GM12878 (cell line): ENCODE measurements at regions not wholly inside any gene's neighbourhood (a gene's known extent, or its start where the extent isn't known, plus 50 kb on each side); places are given as distances from the start of the nearest gene placed in this dataset.

Experiments used
- ATAC-seq: fragments of 200-7000 bp; cut with Tn5 transposase; 3 replicates; pipeline ENCODE4 v1.9.1; 2020; ENCODE audit warnings: mild to moderate bottlenecking, moderate library complexity
- BruUV-seq: library from RNA; stranded (reverse); fragments of 400-500 nt; replicated peaks from 2 replicates; lab custom pipeline; 2021; lab: Mats Ljungman, UMichigan
- CTCF ChIA-PET: fragments of 300-600 bp; sonication (Branson Sonifier 250); formaldehyde crosslinking; extraction: SDS; loops from one replicate; lab custom pipeline; 2021; ENCODE audit warnings: inconsistent platforms; lab: Yijun Ruan, JAX
- POLR2A ChIA-PET: fragments of 350-600 bp; formaldehyde crosslinking; extraction: SDS; loops from one replicate; lab custom pipeline; 2021; ENCODE audit warnings: inconsistent platforms; lab: Charles Lee
- RAD21 ChIA-PET: fragments of 300-600 bp; sonication (Branson Sonifier 250); formaldehyde crosslinking; loops from one replicate; lab custom pipeline; 2023; ENCODE audit warnings: antibody characterized with exemption; ENCODE audit not compliant: unreplicated experiment; lab: Charles Lee
- SMC1A ChIA-PET: fragments of 300-600 bp; sonication (Branson Sonifier 250); formaldehyde crosslinking; loops from one replicate; lab custom pipeline; 2023; ENCODE audit not compliant: unreplicated experiment, uncharacterized antibody; lab: Charles Lee
- DNase-seq: peaks from one replicate; pipeline ENCODE4 v3.0.0-alpha.2; 2011; ENCODE audit warnings: low read depth, low spot score
- FAIRE-seq: peaks from 3 replicates; lab custom pipeline; 2011; peaks lifted over from hg19 to GRCh38; lab: Jason Lieb, UNC
- H2AFZ ChIP-seq: 2 replicates; pipeline ENCODE4 v1.6.0; 2011; ENCODE audit warnings: low read depth, low read length, control low read depth; ENCODE audit not compliant: control insufficient read depth
- H3K27ac ChIP-seq: 2 replicates; pipeline ENCODE4 v1.5.1; 2011; ENCODE audit warnings: control low read depth; ENCODE audit not compliant: control insufficient read depth, insufficient read depth
- H3K27me3 ChIP-seq, 2 experiments: replicated peaks in 1 of 2; 2 replicates each; pipeline versions ENCODE4 v1.6.0 to v1.6.1; 2011; ENCODE audit warnings: low read length in 1 of 2; ENCODE audit not compliant: control insufficient read depth in 2 of 2, insufficient read depth in 2 of 2
- H3K36me3 ChIP-seq, 2 experiments: 2 replicates each; pipeline ENCODE4 v1.5.1; 2011; ENCODE audit warnings: low read length in 1 of 2; ENCODE audit not compliant: control insufficient read depth in 2 of 2, insufficient read depth in 2 of 2
- H3K4me1 ChIP-seq: 2 replicates; pipeline ENCODE4 v1.6.1; 2011; ENCODE audit warnings: mild to moderate bottlenecking, low read length, moderate library complexity, mixed read lengths; ENCODE audit not compliant: control insufficient read depth, insufficient read depth
- H3K4me2 ChIP-seq: 2 replicates; pipeline ENCODE4 v1.6.0; 2011; ENCODE audit warnings: control low read depth; ENCODE audit not compliant: control insufficient read depth, insufficient read depth
- H3K4me3 ChIP-seq: fragments of 200-600 bp; sonication (generic); 2 replicates; pipeline ENCODE4 v1.5.1; 2016
- H3K79me2 ChIP-seq: 2 replicates; pipeline ENCODE4 v1.6.0; 2011; ENCODE audit warnings: low read length; ENCODE audit not compliant: control insufficient read depth, insufficient read depth
- H3K9ac ChIP-seq: 2 replicates; pipeline ENCODE4 v1.8.0; 2011; ENCODE audit warnings: low read length, control low read depth, mixed read lengths; ENCODE audit not compliant: control insufficient read depth, insufficient read depth
- H3K9me3 ChIP-seq: replicated peaks from 3 replicates; pipeline ENCODE4 v1.5.1; 2011; ENCODE audit warnings: mild to moderate bottlenecking, low read length; ENCODE audit not compliant: control insufficient read depth, insufficient read depth
- H4K20me1 ChIP-seq: 2 replicates; pipeline ENCODE4 v1.6.0; 2011; ENCODE audit not compliant: control insufficient read depth, insufficient read depth
- ASH2L ChIP-seq: fragments of 300-600, 200-600 bp; sonication (generic); IDR thresholded peaks from 2 replicates; pipeline ENCODE4 v1.6.1; 2017; ENCODE audit warnings: low read depth, mild to moderate bottlenecking, borderline replicate concordance
- ATF7 ChIP-seq: fragments of 450-650 bp; IDR thresholded peaks from 2 replicates; pipeline ENCODE4 v1.6.1; 2016; ENCODE audit warnings: low read depth, mild to moderate bottlenecking
- DPF2 ChIP-seq: fragments of 450-650 bp; IDR thresholded peaks from 2 replicates; pipeline ENCODE4 v1.6.1; 2017; ENCODE audit warnings: mild to moderate bottlenecking
- FOXK2 ChIP-seq: fragments of 450-650 bp; IDR thresholded peaks from 2 replicates; pipeline ENCODE4 v1.6.1; 2017; ENCODE audit warnings: mild to moderate bottlenecking, moderate library complexity
- FOXM1 ChIP-seq: IDR thresholded peaks from 2 replicates; pipeline ENCODE4 v1.6.1; 2012; ENCODE audit warnings: low read depth, mild to moderate bottlenecking, inconsistent platforms, low read length, moderate library complexity
- KDM1A ChIP-seq: fragments of 200-600 bp; sonication (generic); IDR thresholded peaks from 2 replicates; pipeline ENCODE4 v1.6.1; 2016; ENCODE audit warnings: borderline replicate concordance
- NFYA ChIP-seq: IDR thresholded peaks from 2 replicates; pipeline ENCODE4 v1.6.1; 2011; ENCODE audit warnings: low read depth, mild to moderate bottlenecking, low read length, improper control_type of control experiment, borderline replicate concordance
- NRF1 ChIP-seq: conservative IDR thresholded peaks from 2 replicates; pipeline ENCODE4 v1.6.1; 2011; ENCODE audit warnings: mild to moderate bottlenecking, low read depth, low read length, improper control_type of control experiment
- PAX8 ChIP-seq: fragments of 450-650 bp; IDR thresholded peaks from 2 replicates; pipeline ENCODE4 v1.6.1; 2017; ENCODE audit warnings: mild to moderate bottlenecking, moderate library complexity
- RB1 ChIP-seq: fragments of 450-650 bp; formaldehyde crosslinking; IDR thresholded peaks from 2 replicates; pipeline ENCODE4 v1.6.1; 2017; ENCODE audit warnings: mild to moderate bottlenecking, borderline replicate concordance
- SMC3 ChIP-seq: IDR thresholded peaks from 2 replicates; pipeline ENCODE4 v1.6.1; 2011; ENCODE audit warnings: low read length, improper control_type of control experiment, borderline replicate concordance
- TARDBP ChIP-seq: IDR thresholded peaks from 2 replicates; pipeline ENCODE4 v1.6.1; 2016; ENCODE audit warnings: borderline replicate concordance
- ZNF217 ChIP-seq: fragments of 450-650 bp; IDR thresholded peaks from 2 replicates; pipeline ENCODE4 v1.6.1; 2017; ENCODE audit warnings: antibody characterized with exemption, mild to moderate bottlenecking
- WGBS: methylation state at CpG from one replicate; pipeline ENCODE4 v1.1.6; 2016; ENCODE audit warnings: low lambda C conversion rate; ENCODE audit not compliant: insufficient replicate concordance, insufficient coverage; ENCODE audit errors: missing lambda C conversion rate; 5-methylcytosine and 5-hydroxymethylcytosine counted together
- in situ Hi-C: fragments of 300-500 bp; cut with MboI; formaldehyde crosslinking; loops from 9 replicates; pipeline ENCODE4 v1.14.3; 2018; ENCODE audit warnings: mixed read lengths
- intact Hi-C: fragments of 100-400 bp; cut with micrococcal nuclease; formaldehyde crosslinking; loops from one replicate; pipeline ENCODE4 v1.14.2; 2022; ENCODE audit not compliant: unreplicated experiment
- TF ChIP-seq, protein P1 (sequence below): fragments of 450-650 bp; IDR thresholded peaks from 2 replicates; pipeline ENCODE4 v1.6.1; 2016; ENCODE audit warnings: mild to moderate bottlenecking

DNA sequence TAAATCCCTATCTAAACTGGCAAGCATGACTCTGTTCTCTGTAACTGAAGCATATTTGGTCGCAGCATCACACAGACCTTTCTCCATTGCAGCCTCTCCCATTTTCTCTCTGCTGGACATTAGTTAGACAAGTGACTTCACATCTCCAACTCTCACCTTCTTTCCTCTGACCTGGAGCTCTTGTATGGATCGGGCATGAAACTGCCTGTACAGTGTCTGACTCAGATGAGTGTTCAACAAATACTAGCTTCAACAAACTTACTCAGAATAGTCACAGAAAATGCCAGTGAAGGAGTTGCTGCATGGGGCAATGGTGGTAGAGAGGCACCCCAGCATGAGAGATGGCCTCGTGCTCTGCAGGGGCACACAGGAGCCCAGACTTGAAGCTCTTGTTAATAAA is 104.7 kb upstream of the COPS8 start:
- CTCF ChIA-PET = no interaction called here
- FAIRE-seq = no peak
- RAD21 ChIA-PET = no interaction called here
- SMC1A ChIA-PET = no interaction called here
- Histone ChIP-seq H3K79me2 (no peaks in the 10 kb centered on the region), H3K27me3 (peaks cover 0 to 2% of the 10 kb centered on the region in 2 experiments; a peak in 1 of 4 replicates), H3K9ac (no peak overlapping the region), H3K9me3 (no peaks in the 10 kb centered on the region), H3K4me3 (no peak overlapping the region), H4K20me1 (no peaks in the 10 kb centered on the region), H3K4me1 (no peaks in the 10 kb centered on the region), H3K36me3 (no peaks in the 10 kb centered on the region), H3K4me2 (no peak overlapping the region), H2AFZ (no peak overlapping the region), H3K27ac (no peak overlapping the region)
- ATAC-seq = no peak
- WGBS = 0% methylated on average over 3 of the region's 3 CpGs
- TF ChIP-seq, protein P1, sequence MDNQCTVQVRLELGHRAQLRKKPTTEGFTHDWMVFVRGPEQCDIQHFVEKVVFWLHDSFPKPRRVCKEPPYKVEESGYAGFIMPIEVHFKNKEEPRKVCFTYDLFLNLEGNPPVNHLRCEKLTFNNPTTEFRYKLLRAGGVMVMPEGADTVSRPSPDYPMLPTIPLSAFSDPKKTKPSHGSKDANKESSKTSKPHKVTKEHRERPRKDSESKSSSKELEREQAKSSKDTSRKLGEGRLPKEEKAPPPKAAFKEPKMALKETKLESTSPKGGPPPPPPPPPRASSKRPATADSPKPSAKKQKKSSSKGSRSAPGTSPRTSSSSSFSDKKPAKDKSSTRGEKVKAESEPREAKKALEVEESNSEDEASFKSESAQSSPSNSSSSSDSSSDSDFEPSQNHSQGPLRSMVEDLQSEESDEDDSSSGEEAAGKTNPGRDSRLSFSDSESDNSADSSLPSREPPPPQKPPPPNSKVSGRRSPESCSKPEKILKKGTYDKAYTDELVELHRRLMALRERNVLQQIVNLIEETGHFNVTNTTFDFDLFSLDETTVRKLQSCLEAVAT = no peak
- no peak for TF ChIP-seq TARDBP
- TF ChIP-seq NRF1 = no peak
- TF ChIP-seq RB1 = no peak
- no peak for TF ChIP-seq NFYA
- TF ChIP-seq FOXK2 = no peak
- TF ChIP-seq SMC3 = no peak
- no peak for TF ChIP-seq FOXM1
- no peak for TF ChIP-seq KDM1A
- TF ChIP-seq ZNF217 = no peak
- TF ChIP-seq DPF2 = no peak
- no peak for TF ChIP-seq ASH2L
- TF ChIP-seq PAX8 = no peak
- no peak for TF ChIP-seq ATF7
- in situ Hi-C loops (no loop called here), intact Hi-C loops (no loop called here)
- no peak for DNase-seq
- POLR2A ChIA-PET = interaction anchor here (0.6 kb wide), 1 partner anchor 785 kb away, joined by 10 read pairs; no protein-coding TSS in a partner anchor
- BruUV-seq = no TSS peak
